ENCODE measurements at regions not wholly inside any gene's neighbourhood (a gene's known extent, or its start where the extent isn't known, plus 50 kb on each side); places are given as distances from the start of the nearest gene placed in this dataset.

DNA sequence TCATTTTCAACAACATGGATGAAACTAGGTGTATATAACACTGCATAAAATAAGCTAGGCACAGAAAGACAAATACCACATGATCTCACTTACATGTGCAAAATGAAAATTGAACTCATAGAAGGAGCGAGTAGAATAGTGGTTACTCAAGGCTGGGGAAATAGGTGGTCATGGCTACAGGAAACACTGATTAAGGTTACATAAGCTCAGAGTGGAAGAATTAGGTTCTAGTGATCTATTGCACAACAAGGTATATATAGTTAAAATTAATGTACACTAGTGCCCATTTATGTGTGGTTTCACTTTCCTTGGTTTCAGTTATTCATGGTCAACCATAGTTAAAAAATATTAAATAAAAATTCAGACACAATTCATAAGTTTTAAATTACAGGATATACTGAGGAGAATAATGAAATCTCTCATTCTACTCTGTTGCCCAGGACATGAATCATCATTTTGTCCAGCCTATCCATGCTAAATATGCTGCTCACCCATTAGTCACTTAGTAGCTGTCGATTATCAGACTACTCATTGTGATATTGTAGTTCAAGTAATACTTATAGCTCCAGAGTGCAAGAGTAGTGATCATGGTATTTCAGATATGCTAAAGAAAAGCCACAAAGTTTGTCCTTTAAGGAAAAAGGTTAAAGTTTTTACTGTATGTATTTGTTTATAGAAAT lies 1530.9 kb upstream of the LRRTM1 start (continued):
- TF ChIP-seq JUN (IDR thresholded peaks at IDR 0.05): no peak
- TF ChIP-seq MAZ (IDR thresholded peaks at IDR 0.05; ENCODE audit: borderline replicate concordance, low read depth, low read length): no peak

GRCh38 chr2:81786811-81787210 lies 1482.3 kb upstream of the LRRTM1 start:
- Histone ChIP-seq H3K9me3 (peaks cover 9% of the 10 kb centered on the region; the same call in 1 of the 3 replicates), H3K4me3 (no peak overlapping the region), H3K27ac (no peak overlapping the region), H3K4me2 (no peak overlapping the region), H3K4me1 (no peaks in the 10 kb centered on the region)
- no peak for TF ChIP-seq HDAC2 (IDR thresholded peaks at IDR 0.05)
- TF ChIP-seq, protein P1, sequence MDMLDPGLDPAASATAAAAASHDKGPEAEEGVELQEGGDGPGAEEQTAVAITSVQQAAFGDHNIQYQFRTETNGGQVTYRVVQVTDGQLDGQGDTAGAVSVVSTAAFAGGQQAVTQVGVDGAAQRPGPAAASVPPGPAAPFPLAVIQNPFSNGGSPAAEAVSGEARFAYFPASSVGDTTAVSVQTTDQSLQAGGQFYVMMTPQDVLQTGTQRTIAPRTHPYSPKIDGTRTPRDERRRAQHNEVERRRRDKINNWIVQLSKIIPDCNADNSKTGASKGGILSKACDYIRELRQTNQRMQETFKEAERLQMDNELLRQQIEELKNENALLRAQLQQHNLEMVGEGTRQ (IDR thresholded peaks at IDR 0.05): no peak
- TF ChIP-seq RAD21 (conservative IDR thresholded peaks at IDR 0.05 in 1 of 2, IDR thresholded peaks at IDR 0.05 in 1 of 2): no peak
- TF ChIP-seq KDM5A (IDR thresholded peaks at IDR 0.05): no peak
- TF ChIP-seq, protein P2, sequence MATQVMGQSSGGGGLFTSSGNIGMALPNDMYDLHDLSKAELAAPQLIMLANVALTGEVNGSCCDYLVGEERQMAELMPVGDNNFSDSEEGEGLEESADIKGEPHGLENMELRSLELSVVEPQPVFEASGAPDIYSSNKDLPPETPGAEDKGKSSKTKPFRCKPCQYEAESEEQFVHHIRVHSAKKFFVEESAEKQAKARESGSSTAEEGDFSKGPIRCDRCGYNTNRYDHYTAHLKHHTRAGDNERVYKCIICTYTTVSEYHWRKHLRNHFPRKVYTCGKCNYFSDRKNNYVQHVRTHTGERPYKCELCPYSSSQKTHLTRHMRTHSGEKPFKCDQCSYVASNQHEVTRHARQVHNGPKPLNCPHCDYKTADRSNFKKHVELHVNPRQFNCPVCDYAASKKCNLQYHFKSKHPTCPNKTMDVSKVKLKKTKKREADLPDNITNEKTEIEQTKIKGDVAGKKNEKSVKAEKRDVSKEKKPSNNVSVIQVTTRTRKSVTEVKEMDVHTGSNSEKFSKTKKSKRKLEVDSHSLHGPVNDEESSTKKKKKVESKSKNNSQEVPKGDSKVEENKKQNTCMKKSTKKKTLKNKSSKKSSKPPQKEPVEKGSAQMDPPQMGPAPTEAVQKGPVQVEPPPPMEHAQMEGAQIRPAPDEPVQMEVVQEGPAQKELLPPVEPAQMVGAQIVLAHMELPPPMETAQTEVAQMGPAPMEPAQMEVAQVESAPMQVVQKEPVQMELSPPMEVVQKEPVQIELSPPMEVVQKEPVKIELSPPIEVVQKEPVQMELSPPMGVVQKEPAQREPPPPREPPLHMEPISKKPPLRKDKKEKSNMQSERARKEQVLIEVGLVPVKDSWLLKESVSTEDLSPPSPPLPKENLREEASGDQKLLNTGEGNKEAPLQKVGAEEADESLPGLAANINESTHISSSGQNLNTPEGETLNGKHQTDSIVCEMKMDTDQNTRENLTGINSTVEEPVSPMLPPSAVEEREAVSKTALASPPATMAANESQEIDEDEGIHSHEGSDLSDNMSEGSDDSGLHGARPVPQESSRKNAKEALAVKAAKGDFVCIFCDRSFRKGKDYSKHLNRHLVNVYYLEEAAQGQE (IDR thresholded peaks at IDR 0.05): no peak
- FAIRE-seq (no peak), ATAC-seq (no peak), DNase-seq (ENCODE audit: low read depth in 1 of 2, low spot score in 1 of 2) (no peak)
- WGBS (ENCODE audit: missing lambda C conversion rate): 2% methylated on average over 3 of the region's 3 CpGs
- ChIA-PET POLR2A (no interaction called here), CTCF (no interaction called here)

DNA sequence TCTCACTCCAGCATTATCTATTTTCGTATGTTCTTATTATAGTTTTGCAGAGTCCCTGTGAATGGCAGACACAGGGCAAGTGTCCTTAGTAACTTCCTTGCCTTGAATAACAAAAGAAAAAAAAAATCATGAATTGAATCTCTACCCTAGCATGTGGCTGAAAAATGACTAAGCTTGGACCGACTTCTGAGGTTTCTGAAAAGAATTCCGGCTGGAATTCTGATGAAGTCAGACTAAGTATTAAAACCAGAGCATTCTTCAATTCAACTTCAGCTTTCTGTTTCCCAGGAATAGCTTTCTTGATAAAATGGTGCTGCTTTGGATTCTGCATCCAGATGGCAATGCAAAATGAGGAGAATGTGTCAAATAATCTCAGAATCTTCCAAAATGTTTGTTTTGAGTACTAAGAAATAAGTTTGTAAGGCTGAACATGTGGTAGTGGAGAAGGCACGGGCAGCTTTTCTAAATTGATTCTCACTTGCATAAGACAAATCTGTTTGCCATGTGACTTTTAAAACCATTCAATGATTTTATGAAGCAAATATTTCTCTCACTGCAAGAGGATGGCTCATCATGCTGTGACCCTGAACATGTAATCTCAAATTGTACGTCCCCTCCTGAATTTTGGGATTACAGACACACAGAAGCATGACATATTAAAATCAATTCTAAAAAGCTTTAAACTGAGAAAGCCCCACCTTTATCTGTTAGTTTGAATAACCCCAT lies 1462.8 kb upstream of the LRRTM1 start:
- ChIA-PET POLR2A (no interaction called here), CTCF (no interaction called here)
- no peak for ATAC-seq
- peaks cover 10% of the 10 kb centered on the region; the same call in 2 of the 3 replicates for H3K9me3 ChIP-seq
- TF ChIP-seq GATA3 (IDR thresholded peaks at IDR 0.05; ENCODE audit: borderline replicate concordance) (no peak), PBX3 (IDR thresholded peaks at IDR 0.05) (no peak)
- TF ChIP-seq, protein P3, sequence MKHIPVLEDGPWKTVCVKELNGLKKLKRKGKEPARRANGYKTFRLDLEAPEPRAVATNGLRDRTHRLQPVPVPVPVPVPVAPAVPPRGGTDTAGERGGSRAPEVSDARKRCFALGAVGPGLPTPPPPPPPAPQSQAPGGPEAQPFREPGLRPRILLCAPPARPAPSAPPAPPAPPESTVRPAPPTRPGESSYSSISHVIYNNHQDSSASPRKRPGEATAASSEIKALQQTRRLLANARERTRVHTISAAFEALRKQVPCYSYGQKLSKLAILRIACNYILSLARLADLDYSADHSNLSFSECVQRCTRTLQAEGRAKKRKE (CRISPR knock-in tag; IDR thresholded peaks at IDR 0.05; ENCODE audit: low read depth): no peak
- no peak overlapping the region for H3K4me3 ChIP-seq
- no peak overlapping the region for H3K4me2 ChIP-seq
- WGBS (ENCODE audit: missing lambda C conversion rate): 3% methylated on average over 5 of the region's 5 CpGs
- no peak for DNase-seq (ENCODE audit: low read depth in 1 of 2, low spot score in 1 of 2)
- no peaks in the 10 kb centered on the region for H3K4me1 ChIP-seq
- no peak overlapping the region for H3K27ac ChIP-seq
- FAIRE-seq: no peak

- no peak overlapping the region for H3K27ac ChIP-seq
- CTCF ChIA-PET: interaction anchor here (1.1 kb wide), 1 partner anchor 1191 kb away, joined by 3 read pairs; no protein-coding TSS in a partner anchor
- POLR2A ChIA-PET: no interaction called here
- H3K4me1 ChIP-seq: no peaks in the 10 kb centered on the region
- FAIRE-seq: no peak
- no peak overlapping the region for H3K4me2 ChIP-seq
- no peak for ATAC-seq
- H3K4me3 ChIP-seq: no peak overlapping the region
- no peak for DNase-seq (ENCODE audit: low read depth in 1 of 2, low spot score in 1 of 2)
- TF ChIP-seq POLR2AphosphoS2 (conservative IDR thresholded peaks at IDR 0.05; ENCODE audit: low read length): no peak
- 3% methylated on average over 2 of the region's 2 CpGs for WGBS (ENCODE audit: missing lambda C conversion rate)
- peaks cover 8% of the 10 kb centered on the region; the same call in 2 of the 3 replicates for H3K9me3 ChIP-seq
Observed at GRCh38 chr2:81747481-81748070, 1443.0 kb upstream of the LRRTM1 start.
